B cell (primary cell): ENCODE measurements at regions not wholly inside any gene's neighbourhood (a gene's known extent, or its start where the extent isn't known, plus 50 kb on each side); places are given as distances from the start of the nearest gene placed in this dataset.

ENCODE experiments used
- ATAC-seq: fragments of 200-7000 bp; cut with Tn5 transposase; one replicate; pipeline ENCODE4 v1.10.0; 2021; ENCODE audit warnings: low read depth, mild to moderate bottlenecking, moderate number of reproducible peaks, moderate library complexity
- CTCF ChIA-PET: fragments of 350-600 bp; sonication (Branson Sonifier 250); formaldehyde crosslinking; loops from one replicate; lab custom pipeline; 2021; ENCODE audit warnings: antibody characterized with exemption, inconsistent platforms; lab: Charles Lee
- POLR2A ChIA-PET: fragments of 350-600 bp; sonication (Branson Sonifier 250); formaldehyde crosslinking; loops from one replicate; lab custom pipeline; 2021; ENCODE audit warnings: antibody characterized with exemption; lab: Charles Lee
- DNase-seq: peaks from one replicate; pipeline ENCODE4 v3.0.0; 2013
- H2AFZ ChIP-seq: 2 replicates; pipeline ENCODE4 v1.6.1; 2012; ENCODE audit warnings: mild to moderate bottlenecking, low read depth, low read length; ENCODE audit not compliant: insufficient read depth, poor library complexity, severe bottlenecking
- H3K27ac ChIP-seq, 2 donors: 1 replicate in 1 of 2; 2 replicates in 1 of 2; pipeline ENCODE4 v1.5.1; 2012 to 2013; ENCODE audit warnings: low read length in 2 of 2, mild to moderate bottlenecking in 2 of 2, moderate library complexity in 1 of 2
- H3K27me3 ChIP-seq, 4 experiments: fragments of 200-600 bp in 1 of 4; sonication (generic) in 1 of 4; replicated peaks in 1 of 4; 1 replicate in 2 of 4; 2 replicates in 2 of 4; pipeline versions ENCODE4 v1.6.1 to v1.7.0; 2013 to 2016; ENCODE audit warnings: low read length in 3 of 4, mild to moderate bottlenecking in 2 of 4, mixed read lengths in 1 of 4, moderate library complexity in 1 of 4; ENCODE audit not compliant: insufficient read depth in 4 of 4, control insufficient read depth in 3 of 4; ENCODE audit errors: control extremely low read depth in 1 of 4
- H3K36me3 ChIP-seq, 2 experiments: replicated peaks in 1 of 2; 1 replicate in 1 of 2; 2 replicates in 1 of 2; pipeline versions ENCODE4 v1.6.1 to v1.7.1; 2013; ENCODE audit warnings: low read length in 1 of 2; ENCODE audit not compliant: insufficient read depth in 2 of 2, control insufficient read depth in 1 of 2; ENCODE audit errors: control extremely low read depth in 1 of 2, extremely low read depth in 1 of 2
- H3K4me1 ChIP-seq, 2 donors: fragments of 200-600 bp in 1 of 2; sonication (generic) in 1 of 2; 1 replicate in 1 of 2; 2 replicates in 1 of 2; pipeline versions ENCODE4 v1.5.1 to v1.6.1; 2013 to 2017; ENCODE audit warnings: low read length in 2 of 2; ENCODE audit not compliant: control insufficient read depth in 2 of 2, insufficient read depth in 2 of 2
- H3K4me2 ChIP-seq: replicated peaks from 2 replicates; pipeline ENCODE3; 2012; ENCODE audit warnings: mild to moderate bottlenecking, low read depth, low read length; ENCODE audit not compliant: poor library complexity, severe bottlenecking
- H3K4me3 ChIP-seq, 5 experiments: fragments of 200-600 bp in 1 of 5; sonication (generic) in 1 of 5; 1 replicate in 3 of 5; 2 replicates in 2 of 5; pipeline versions ENCODE4 v1.5.1 to v1.7.0; 2011 to 2016; ENCODE audit warnings: low read length in 4 of 5, mild to moderate bottlenecking in 4 of 5, low read depth in 2 of 5, control low read depth in 1 of 5, moderate library complexity in 1 of 5; ENCODE audit not compliant: insufficient read depth in 1 of 5; ENCODE audit errors: control extremely low read depth in 1 of 5, extremely low read depth in 1 of 5
- H3K79me2 ChIP-seq: fragments of 200-600 bp; sonication (generic); one replicate; pipeline ENCODE4 v1.6.0; 2016; ENCODE audit warnings: low read length; ENCODE audit not compliant: control insufficient read depth, insufficient read depth
- H3K9ac ChIP-seq: fragments of 200-600 bp; sonication (generic); 2 replicates; pipeline ENCODE4 v1.6.1; 2017; ENCODE audit warnings: mild to moderate bottlenecking, low read length, moderate library complexity
- H3K9me3 ChIP-seq, 3 donors: one replicate each; pipeline versions ENCODE4 v1.6.1 to v1.7.1; 2013; ENCODE audit warnings: low read length in 2 of 3; ENCODE audit not compliant: control insufficient read depth in 2 of 3, insufficient read depth in 1 of 3; ENCODE audit errors: control extremely low read depth in 1 of 3
- H4K20me1 ChIP-seq: 2 replicates; pipeline ENCODE4 v1.6.0; 2012; ENCODE audit warnings: mild to moderate bottlenecking, low read length; ENCODE audit not compliant: insufficient read depth, control insufficient read depth, poor library complexity, severe bottlenecking
- H3K27ac Mint-ChIP-seq: one replicate; pipeline ENCODE4 v1.8.0; 2021; ENCODE audit warnings: mixed read lengths
- H3K27me3 Mint-ChIP-seq: one replicate; pipeline ENCODE4 v1.8.0; 2021; ENCODE audit warnings: mixed read lengths
- H3K4me1 Mint-ChIP-seq: one replicate; pipeline ENCODE4 v1.8.0; 2021; ENCODE audit warnings: mixed read lengths
- H3K4me3 Mint-ChIP-seq: one replicate; pipeline ENCODE4 v1.8.0; 2021; ENCODE audit warnings: mixed read lengths
- H3K9me3 Mint-ChIP-seq: one replicate; pipeline ENCODE4 v1.8.0; 2022; ENCODE audit warnings: mixed read lengths; ENCODE audit not compliant: insufficient read depth
- EZH2 ChIP-seq: IDR thresholded peaks from 2 replicates; pipeline ENCODE4 v1.6.1; 2012; ENCODE audit warnings: borderline replicate concordance, low read depth, mild to moderate bottlenecking, moderate library complexity, low read length; ENCODE audit not compliant: insufficient read depth, poor library complexity, severe bottlenecking
- WGBS: methylation state at CpG from one replicate; pipeline ENCODE4 v1.1.5; 2013; ENCODE audit warnings: missing lambda C conversion rate; ENCODE audit not compliant: insufficient coverage; 5-methylcytosine and 5-hydroxymethylcytosine counted together
- intact Hi-C: fragments of 100-400 bp; cut with micrococcal nuclease; formaldehyde crosslinking; loops from one replicate; pipeline ENCODE4 v1.10.0; 2022
- TF ChIP-seq, protein P1 (sequence below): fragments of 200-600 bp; IDR thresholded peaks from one replicate; pipeline ENCODE4 v1.8.0; 2022; ENCODE audit warnings: antibody characterized with exemption, mild to moderate bottlenecking

DNA sequence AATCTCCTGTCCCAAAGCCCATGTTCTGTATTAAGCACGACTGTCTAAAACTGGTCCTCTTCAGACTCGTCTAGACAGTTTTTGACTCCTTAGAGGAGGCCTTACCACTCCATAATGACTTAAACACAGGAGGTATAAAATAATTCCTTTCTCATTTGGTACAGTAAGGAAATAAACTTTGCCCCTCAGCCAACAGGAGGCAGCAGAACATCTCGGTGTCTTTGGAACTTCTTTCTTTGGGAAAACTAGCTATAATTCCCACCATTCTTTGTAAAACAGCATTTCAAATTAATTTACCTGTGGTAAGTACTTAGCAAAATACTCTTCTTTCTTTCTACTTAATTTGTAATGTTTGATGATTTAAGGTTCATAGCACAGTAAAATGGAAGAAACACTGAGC, 292.7 kb upstream of the G2E3 start:
- Histone ChIP-seq H2AFZ (no peak overlapping the region), H3K27me3 (no peaks in the 10 kb centered on the region), H3K9ac (no peak overlapping the region), H3K36me3 (no peaks in the 10 kb centered on the region), H3K79me2 (no peaks in the 10 kb centered on the region), H4K20me1 (no peaks in the 10 kb centered on the region), H3K4me1 (peaks cover 0 to 3% of the 10 kb centered on the region in 2 donors), H3K27ac (no peak overlapping the region), H3K9me3 (peaks cover 0 to 2% (median 0%) of the 10 kb centered on the region in 3 donors), H3K4me2 (no peak overlapping the region), H3K4me3 (no peak overlapping the region)
- POLR2A ChIA-PET: no interaction called here
- WGBS: no CpG with 5 or more reads among the region's 3 CpGs
- no peak for TF ChIP-seq EZH2
- TF ChIP-seq, protein P1, sequence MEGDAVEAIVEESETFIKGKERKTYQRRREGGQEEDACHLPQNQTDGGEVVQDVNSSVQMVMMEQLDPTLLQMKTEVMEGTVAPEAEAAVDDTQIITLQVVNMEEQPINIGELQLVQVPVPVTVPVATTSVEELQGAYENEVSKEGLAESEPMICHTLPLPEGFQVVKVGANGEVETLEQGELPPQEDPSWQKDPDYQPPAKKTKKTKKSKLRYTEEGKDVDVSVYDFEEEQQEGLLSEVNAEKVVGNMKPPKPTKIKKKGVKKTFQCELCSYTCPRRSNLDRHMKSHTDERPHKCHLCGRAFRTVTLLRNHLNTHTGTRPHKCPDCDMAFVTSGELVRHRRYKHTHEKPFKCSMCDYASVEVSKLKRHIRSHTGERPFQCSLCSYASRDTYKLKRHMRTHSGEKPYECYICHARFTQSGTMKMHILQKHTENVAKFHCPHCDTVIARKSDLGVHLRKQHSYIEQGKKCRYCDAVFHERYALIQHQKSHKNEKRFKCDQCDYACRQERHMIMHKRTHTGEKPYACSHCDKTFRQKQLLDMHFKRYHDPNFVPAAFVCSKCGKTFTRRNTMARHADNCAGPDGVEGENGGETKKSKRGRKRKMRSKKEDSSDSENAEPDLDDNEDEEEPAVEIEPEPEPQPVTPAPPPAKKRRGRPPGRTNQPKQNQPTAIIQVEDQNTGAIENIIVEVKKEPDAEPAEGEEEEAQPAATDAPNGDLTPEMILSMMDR: no peak
- no peak for DNase-seq
- Mint-ChIP-seq H3K9me3 (no peaks in the 10 kb centered on the region), H3K4me1 (peaks cover 5% of the 10 kb centered on the region), H3K27me3 (peaks cover 12% of the 10 kb centered on the region), H3K4me3 (no peak overlapping the region), H3K27ac (no peak overlapping the region)
- intact Hi-C loops: no loop called here
- CTCF ChIA-PET: no interaction called here
- ATAC-seq: no peak

DNA sequence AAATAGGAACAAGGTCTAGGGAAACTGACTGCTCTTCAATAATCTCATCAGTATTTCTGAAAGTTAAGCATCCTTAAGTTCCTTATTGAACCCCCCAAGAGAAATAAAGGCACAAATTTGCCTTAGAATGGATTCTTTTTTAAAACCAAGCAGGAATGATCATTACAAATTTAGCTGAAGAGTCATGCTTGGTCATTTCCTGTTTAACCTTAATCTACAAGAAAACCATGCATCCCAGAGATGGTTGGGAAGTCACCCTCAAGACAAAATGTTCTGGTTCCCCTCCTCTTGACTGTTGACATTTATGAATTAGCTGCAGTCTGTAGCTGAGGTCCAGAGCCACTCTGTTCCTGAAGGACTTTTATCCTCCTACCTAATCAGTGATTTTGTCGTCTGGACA, 291.8 kb upstream of the G2E3 start:
- ATAC-seq (no peak), DNase-seq (no peak)
- intact Hi-C loops: no loop called here
- no peak overlapping the region for H3K27ac ChIP-seq
- H3K27me3 Mint-ChIP-seq: peaks cover 12% of the 10 kb centered on the region
- ChIA-PET CTCF (no interaction called here), POLR2A (no interaction called here)
- no peaks in the 10 kb centered on the region for H3K79me2 ChIP-seq
- no peak overlapping the region for H2AFZ ChIP-seq
- no peak for TF ChIP-seq EZH2
- peaks cover 0 to 2% (median 0%) of the 10 kb centered on the region in 3 donors for H3K9me3 ChIP-seq
- 40% methylated on average over 1 of the region's 1 CpG for WGBS
- no peak overlapping the region for H3K4me2 ChIP-seq
- H3K9me3 Mint-ChIP-seq: no peaks in the 10 kb centered on the region
- peaks cover 5% of the 10 kb centered on the region for H3K4me1 Mint-ChIP-seq
- no peaks in the 10 kb centered on the region for H4K20me1 ChIP-seq
- H3K4me3 Mint-ChIP-seq: no peak overlapping the region
- H3K4me3 ChIP-seq: no peak overlapping the region
- H3K4me1 ChIP-seq: peaks cover 0 to 3% of the 10 kb centered on the region in 2 donors
- no peaks in the 10 kb centered on the region for H3K36me3 ChIP-seq
- H3K9ac ChIP-seq: no peak overlapping the region
- no peak overlapping the region for H3K27ac Mint-ChIP-seq
- no peaks in the 10 kb centered on the region for H3K27me3 ChIP-seq
